Osteoblast (primary cell): ENCODE measurements at regions not wholly inside any gene's neighbourhood (a gene's known extent, or its start where the extent isn't known, plus 50 kb on each side); places are given as distances from the start of the nearest gene placed in this dataset.
"Not testable (repeated sequence)": the region's sequence is repeated elsewhere in the genome, so short reads cannot be mapped to it uniquely, and the experiment has no call there.

Source experiments
- DNase-seq: peaks from one replicate; pipeline ENCODE4 v3.0.0; 2011; ENCODE audit warnings: low spot score, mixed read lengths; ENCODE audit not compliant: insufficient read length; ENCODE audit errors: missing footprints
- H2AFZ ChIP-seq: 2 replicates; pipeline ENCODE4 v1.6.0; 2011; ENCODE audit warnings: mild to moderate bottlenecking, low read length
- H3K27ac ChIP-seq: 2 replicates; pipeline ENCODE4 v1.5.1; 2011; ENCODE audit warnings: mild to moderate bottlenecking, low read depth, low read length, moderate library complexity
- H3K27me3 ChIP-seq: 2 replicates; pipeline ENCODE4 v1.6.0; 2012; ENCODE audit warnings: mild to moderate bottlenecking, control low read depth, inconsistent platforms, low read length, moderate library complexity; ENCODE audit not compliant: insufficient read depth
- H3K36me3 ChIP-seq: 2 replicates; pipeline ENCODE4 v1.5.1; 2011; ENCODE audit warnings: mild to moderate bottlenecking, low read length, control low read depth, moderate library complexity; ENCODE audit not compliant: insufficient read depth
- H3K4me1 ChIP-seq: 2 replicates; pipeline ENCODE4 v1.5.1; 2011; ENCODE audit warnings: mild to moderate bottlenecking, low read length, control low read depth, moderate library complexity; ENCODE audit not compliant: insufficient read depth
- H3K4me2 ChIP-seq: 2 replicates; pipeline ENCODE4 v1.6.0; 2011; ENCODE audit warnings: mild to moderate bottlenecking, low read length; ENCODE audit not compliant: insufficient read depth
- H3K4me3 ChIP-seq: fragments of 200-600 bp; sonication (generic); 3 replicates; pipeline ENCODE4 v1.5.1; 2012; ENCODE audit warnings: mild to moderate bottlenecking, low read length, inconsistent platforms; ENCODE audit not compliant: insufficient read depth
- H3K79me2 ChIP-seq: 2 replicates; pipeline ENCODE4 v1.6.0; 2012; ENCODE audit warnings: mild to moderate bottlenecking, low read length, control low read depth, inconsistent platforms; ENCODE audit not compliant: insufficient read depth
- H3K9me3 ChIP-seq: 2 replicates; pipeline ENCODE4 v1.5.1; 2011; ENCODE audit warnings: low read depth, low read length, control low read depth
- H4K20me1 ChIP-seq: 2 replicates; pipeline ENCODE4 v1.6.0; 2012; ENCODE audit warnings: mild to moderate bottlenecking, low read length, control low read depth; ENCODE audit not compliant: insufficient read depth
- CTCF ChIP-seq: IDR thresholded peaks from 2 replicates; pipeline ENCODE4 v1.5.1; 2011; ENCODE audit warnings: mild to moderate bottlenecking, low read depth, low read length, moderate library complexity; ENCODE audit errors: extremely low read depth

- H4K20me1 ChIP-seq = no peaks in the 10 kb centered on the region
- no peak overlapping the region for H3K4me2 ChIP-seq
- no peak for TF ChIP-seq CTCF
- no peak overlapping the region for H3K4me3 ChIP-seq
- DNase-seq = no peak
- no peak overlapping the region for H3K27ac ChIP-seq
- H3K9me3 ChIP-seq = no peaks in the 10 kb centered on the region
- no peaks in the 10 kb centered on the region for H3K79me2 ChIP-seq
- H3K27me3 ChIP-seq = no peaks in the 10 kb centered on the region
- H3K36me3 ChIP-seq = no peaks in the 10 kb centered on the region
- H2AFZ ChIP-seq = no peak overlapping the region
- H3K4me1 ChIP-seq = no peaks in the 10 kb centered on the region
Measured at GRCh38 chr10:23656735-23657134, 217.9 kb downstream of the OTUD1 start.

GRCh38 chr10:23657677-23658076 is 218.8 kb downstream of the OTUD1 start:
- Histone ChIP-seq H3K4me1 (no peaks in the 10 kb centered on the region), H3K9me3 (no peaks in the 10 kb centered on the region), H2AFZ (no peak overlapping the region), H3K36me3 (no peaks in the 10 kb centered on the region), H3K27ac (no peak overlapping the region), H3K27me3 (no peaks in the 10 kb centered on the region), H3K79me2 (no peaks in the 10 kb centered on the region), H3K4me3 (no peak overlapping the region), H4K20me1 (no peaks in the 10 kb centered on the region), H3K4me2 (no peak overlapping the region)
- DNase-seq = no peak
- no peak for TF ChIP-seq CTCF

DNA sequence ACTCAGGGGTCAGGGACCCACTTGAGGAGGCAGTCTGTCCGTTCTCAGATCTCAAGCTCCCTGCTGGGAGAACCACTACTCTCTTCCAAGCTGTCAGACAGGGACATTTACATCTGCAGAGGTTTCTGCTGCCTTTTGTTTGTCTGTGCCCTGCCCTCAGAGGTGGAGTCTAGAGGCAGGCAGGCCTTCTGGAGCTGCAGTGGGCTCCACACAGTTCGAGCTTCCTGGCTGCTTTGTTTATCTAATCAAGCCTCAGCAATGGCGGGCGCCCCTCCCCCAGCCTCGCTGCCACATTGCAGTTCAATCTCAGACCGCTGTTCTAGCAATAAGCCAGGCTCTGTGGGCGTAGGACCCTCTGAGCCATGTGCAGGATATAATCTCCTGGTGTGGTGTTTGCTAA is 233.0 kb downstream of the OTUD1 start:
- not testable (repeated sequence) for H3K9me3 ChIP-seq, H4K20me1 ChIP-seq, H3K27me3 ChIP-seq, H2AFZ ChIP-seq, DNase-seq, H3K4me1 ChIP-seq, H3K79me2 ChIP-seq, H3K36me3 ChIP-seq, H3K4me2 ChIP-seq, H3K27ac ChIP-seq, H3K4me3 ChIP-seq

GRCh38 chr10:23675585-23675984 is 236.7 kb downstream of the OTUD1 start:
- no peaks in the 10 kb centered on the region for H4K20me1 ChIP-seq
- H3K36me3 ChIP-seq = no peaks in the 10 kb centered on the region
- H2AFZ ChIP-seq = no peak overlapping the region
- no peaks in the 10 kb centered on the region for H3K4me1 ChIP-seq
- no peak for DNase-seq
- no peaks in the 10 kb centered on the region for H3K79me2 ChIP-seq
- no peak overlapping the region for H3K4me2 ChIP-seq
- no peaks in the 10 kb centered on the region for H3K27me3 ChIP-seq
- no peak for TF ChIP-seq CTCF
- no peak overlapping the region for H3K4me3 ChIP-seq
- H3K9me3 ChIP-seq = no peaks in the 10 kb centered on the region
- no peak overlapping the region for H3K27ac ChIP-seq

DNA sequence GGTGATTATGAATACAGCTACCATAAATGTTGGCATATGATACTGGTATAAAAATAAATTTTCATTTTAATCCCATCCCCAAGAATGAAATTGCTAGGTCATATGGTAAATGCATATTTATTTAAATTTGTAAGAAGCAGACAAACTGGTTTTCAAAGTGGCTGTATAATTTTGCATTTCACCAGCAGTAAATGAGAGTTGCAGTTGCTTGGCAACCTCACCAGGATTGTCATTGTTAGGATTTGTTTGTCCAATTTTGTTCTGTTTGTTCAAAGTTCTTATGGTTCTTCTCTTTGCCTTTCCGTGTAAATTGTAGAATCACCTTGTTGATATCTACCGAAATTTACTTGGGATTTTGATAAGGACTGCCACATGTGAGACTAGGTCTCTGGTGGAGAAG is 237.4 kb downstream of the OTUD1 start:
- H2AFZ ChIP-seq = no peak overlapping the region
- no peaks in the 10 kb centered on the region for H3K27me3 ChIP-seq
- no peak overlapping the region for H3K27ac ChIP-seq
- no peak for TF ChIP-seq CTCF
- H3K79me2 ChIP-seq = no peaks in the 10 kb centered on the region
- no peak overlapping the region for H3K4me3 ChIP-seq
- H3K4me2 ChIP-seq = no peak overlapping the region
- no peaks in the 10 kb centered on the region for H3K36me3 ChIP-seq
- H4K20me1 ChIP-seq = no peaks in the 10 kb centered on the region
- no peaks in the 10 kb centered on the region for H3K9me3 ChIP-seq
- H3K4me1 ChIP-seq = no peaks in the 10 kb centered on the region
- DNase-seq = no peak
